NB4 (cell line): ENCODE measurements at regions not wholly inside any gene's neighbourhood (a gene's known extent, or its start where the extent isn't known, plus 50 kb on each side); places are given as distances from the start of the nearest gene placed in this dataset.

Source experiments
- POLR2A ChIP-seq: IDR thresholded peaks from 2 replicates; pipeline ENCODE4 v1.6.1; 2011; ENCODE audit warnings: mild to moderate bottlenecking; ENCODE audit not compliant: insufficient read length; ENCODE audit errors: extremely low read depth
- TF ChIP-seq, protein P1 (sequence below): IDR thresholded peaks from one replicate; pipeline ENCODE4 v1.5.1; 2012; ENCODE audit warnings: low read depth, low read length

DNA sequence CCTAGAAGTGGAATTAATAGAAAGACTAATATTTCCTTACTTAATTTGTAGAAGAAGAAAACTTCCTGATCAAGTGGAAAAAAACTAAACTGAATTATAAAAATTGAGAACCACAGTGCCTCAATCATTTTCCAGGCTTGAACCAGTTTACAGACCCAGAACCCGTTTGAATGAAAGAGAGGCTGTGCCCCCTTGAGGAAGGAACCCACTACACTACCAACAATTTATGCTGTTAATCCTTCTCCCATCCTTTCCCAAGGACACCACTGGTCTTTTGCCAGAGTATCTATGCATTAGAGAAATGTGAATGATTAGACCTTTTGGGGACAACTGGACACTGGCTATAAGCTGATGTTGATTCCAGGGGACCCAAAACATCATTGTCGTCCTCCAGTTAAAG is 842.6 kb downstream of the TECRL start:
- TF ChIP-seq, protein P1, sequence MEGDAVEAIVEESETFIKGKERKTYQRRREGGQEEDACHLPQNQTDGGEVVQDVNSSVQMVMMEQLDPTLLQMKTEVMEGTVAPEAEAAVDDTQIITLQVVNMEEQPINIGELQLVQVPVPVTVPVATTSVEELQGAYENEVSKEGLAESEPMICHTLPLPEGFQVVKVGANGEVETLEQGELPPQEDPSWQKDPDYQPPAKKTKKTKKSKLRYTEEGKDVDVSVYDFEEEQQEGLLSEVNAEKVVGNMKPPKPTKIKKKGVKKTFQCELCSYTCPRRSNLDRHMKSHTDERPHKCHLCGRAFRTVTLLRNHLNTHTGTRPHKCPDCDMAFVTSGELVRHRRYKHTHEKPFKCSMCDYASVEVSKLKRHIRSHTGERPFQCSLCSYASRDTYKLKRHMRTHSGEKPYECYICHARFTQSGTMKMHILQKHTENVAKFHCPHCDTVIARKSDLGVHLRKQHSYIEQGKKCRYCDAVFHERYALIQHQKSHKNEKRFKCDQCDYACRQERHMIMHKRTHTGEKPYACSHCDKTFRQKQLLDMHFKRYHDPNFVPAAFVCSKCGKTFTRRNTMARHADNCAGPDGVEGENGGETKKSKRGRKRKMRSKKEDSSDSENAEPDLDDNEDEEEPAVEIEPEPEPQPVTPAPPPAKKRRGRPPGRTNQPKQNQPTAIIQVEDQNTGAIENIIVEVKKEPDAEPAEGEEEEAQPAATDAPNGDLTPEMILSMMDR, result no peak
- TF ChIP-seq POLR2A, result no peak
